ENCODE measurements at regions not wholly inside any gene's neighbourhood (a gene's known extent, or its start where the extent isn't known, plus 50 kb on each side); places are given as distances from the start of the nearest gene placed in this dataset.

DNA sequence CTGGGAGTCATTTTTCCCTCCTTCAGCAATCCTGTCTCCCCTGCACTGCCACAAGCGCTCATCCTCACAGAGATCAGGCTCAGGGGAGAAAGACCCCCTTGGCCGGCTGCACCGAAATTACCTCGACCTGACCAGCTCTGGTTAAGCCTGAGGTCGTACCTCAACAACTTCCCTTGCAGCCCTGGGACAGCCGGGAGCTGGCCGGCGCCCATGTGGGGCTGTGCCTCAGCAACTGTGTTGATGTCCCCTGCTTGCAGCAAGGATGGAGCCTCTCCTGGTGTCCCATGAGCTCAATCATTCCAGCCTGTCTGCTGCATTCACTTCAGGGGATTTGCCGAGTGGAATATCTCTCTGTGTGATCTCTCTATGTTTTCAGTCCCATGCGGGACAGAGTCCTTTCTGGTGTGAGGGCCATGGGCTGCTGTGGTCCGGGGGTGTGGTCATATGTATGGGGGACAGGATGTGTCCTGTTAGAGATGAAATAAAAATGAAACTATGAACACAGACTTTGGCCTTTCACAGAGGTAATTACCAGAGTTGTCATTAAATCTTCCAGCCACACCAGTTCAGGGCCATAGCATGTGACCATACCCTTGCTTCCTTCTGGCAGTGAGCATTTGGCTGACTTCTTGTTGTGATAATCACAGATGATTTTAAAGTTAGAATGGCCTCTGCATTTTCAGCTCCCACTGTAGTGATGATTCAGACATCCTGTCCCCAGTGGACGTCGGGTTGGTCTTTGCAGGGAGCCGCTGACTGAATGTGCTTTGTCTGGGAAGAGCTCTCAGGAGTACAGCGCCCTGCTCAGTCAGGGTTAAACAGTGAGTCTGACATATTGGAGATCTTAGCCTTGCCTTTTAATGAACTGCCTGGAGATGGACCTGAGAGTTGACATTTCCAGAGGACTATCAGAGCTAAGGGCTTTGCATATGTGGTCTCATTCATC lies 405.9 kb downstream of the AACS start:
- intact Hi-C loops (cut with micrococcal nuclease) = no loop called here
- no peak overlapping the region for H3K4me3 ChIP-seq (replicated peaks in 1 of 3; ENCODE audit: insufficient read depth in 1 of 3, low read depth in 1 of 3, low read length in 3 of 3)
- dilution Hi-C loops (cut with MboI; ENCODE audit: extremely low pct_ligation_motif_present, low sequenced_read_pairs) = no loop called here
- FAIRE-seq (no peak), DNase-seq (ENCODE audit: low read depth, low spot score) (no peak)
- no peak overlapping the region for H2AFZ ChIP-seq (ENCODE audit: low read depth, low read length)
- H3K9ac ChIP-seq (replicated peaks; ENCODE audit: extremely low read depth, insufficient read depth, low read length) = no peak overlapping the region
- no peaks in the 10 kb centered on the region for H3K4me1 ChIP-seq (ENCODE audit: control insufficient read depth, extremely low read depth, insufficient read depth, low read length)
- H3K79me2 ChIP-seq (ENCODE audit: control insufficient read depth, insufficient read depth, low read length) = no peaks in the 10 kb centered on the region
- no peaks in the 10 kb centered on the region for H3K27me3 ChIP-seq (ENCODE audit: control insufficient read depth in 2 of 2, insufficient read depth in 2 of 2, low read length in 2 of 2)
- no peak overlapping the region for H3K4me2 ChIP-seq (ENCODE audit: insufficient read depth, low read length)
- BruUV-seq (replicated peaks) = no TSS peak
- H3K9me1 ChIP-seq (replicated peaks; ENCODE audit: control insufficient read depth, extremely low read depth, insufficient read depth, low read length) = no peaks in the 10 kb centered on the region
- ChIA-PET CTCF (no interaction called here), POLR2A (no interaction called here)
- TF ChIP-seq GATA2 (IDR thresholded peaks at IDR 0.05; ENCODE audit: insufficient read depth, insufficient read length, low read depth, low read length) (no peak), JUN (IDR thresholded peaks at IDR 0.05; ENCODE audit: borderline replicate concordance, insufficient read depth, insufficient read length, low read depth) (no peak), POLR2A (IDR thresholded peaks at IDR 0.05; ENCODE audit: low read depth, low read length) (no peak), MYC (IDR thresholded peaks at IDR 0.05; ENCODE audit: low read depth, low read length) (no peak), EZH2 (IDR thresholded peaks at IDR 0.05; ENCODE audit: borderline replicate concordance, low read depth, low read length, severe bottlenecking) (no peak), POLR2AphosphoS5 (IDR thresholded peaks at IDR 0.05; ENCODE audit: insufficient read depth, low read depth, low read length) (no peak)
- TF ChIP-seq, protein P1, sequence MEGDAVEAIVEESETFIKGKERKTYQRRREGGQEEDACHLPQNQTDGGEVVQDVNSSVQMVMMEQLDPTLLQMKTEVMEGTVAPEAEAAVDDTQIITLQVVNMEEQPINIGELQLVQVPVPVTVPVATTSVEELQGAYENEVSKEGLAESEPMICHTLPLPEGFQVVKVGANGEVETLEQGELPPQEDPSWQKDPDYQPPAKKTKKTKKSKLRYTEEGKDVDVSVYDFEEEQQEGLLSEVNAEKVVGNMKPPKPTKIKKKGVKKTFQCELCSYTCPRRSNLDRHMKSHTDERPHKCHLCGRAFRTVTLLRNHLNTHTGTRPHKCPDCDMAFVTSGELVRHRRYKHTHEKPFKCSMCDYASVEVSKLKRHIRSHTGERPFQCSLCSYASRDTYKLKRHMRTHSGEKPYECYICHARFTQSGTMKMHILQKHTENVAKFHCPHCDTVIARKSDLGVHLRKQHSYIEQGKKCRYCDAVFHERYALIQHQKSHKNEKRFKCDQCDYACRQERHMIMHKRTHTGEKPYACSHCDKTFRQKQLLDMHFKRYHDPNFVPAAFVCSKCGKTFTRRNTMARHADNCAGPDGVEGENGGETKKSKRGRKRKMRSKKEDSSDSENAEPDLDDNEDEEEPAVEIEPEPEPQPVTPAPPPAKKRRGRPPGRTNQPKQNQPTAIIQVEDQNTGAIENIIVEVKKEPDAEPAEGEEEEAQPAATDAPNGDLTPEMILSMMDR (IDR thresholded peaks at IDR 0.05; ENCODE audit: extremely low read depth in 1 of 2, insufficient read depth in 1 of 2, low read depth in 1 of 2, low read length in 2 of 2) = no peak
- TF ChIP-seq, protein P2, sequence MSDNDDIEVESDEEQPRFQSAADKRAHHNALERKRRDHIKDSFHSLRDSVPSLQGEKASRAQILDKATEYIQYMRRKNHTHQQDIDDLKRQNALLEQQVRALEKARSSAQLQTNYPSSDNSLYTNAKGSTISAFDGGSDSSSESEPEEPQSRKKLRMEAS (IDR thresholded peaks at IDR 0.05; ENCODE audit: insufficient read depth, insufficient read length) = no peak
- H4K20me1 ChIP-seq (replicated peaks; ENCODE audit: control insufficient read depth, extremely low read depth, insufficient read depth, low read length) = no peaks in the 10 kb centered on the region
- H3K9me3 ChIP-seq (replicated peaks; ENCODE audit: control insufficient read depth, insufficient read depth, low read length) = peaks cover 3% of the 10 kb centered on the region
- no peaks in the 10 kb centered on the region for H3K36me3 ChIP-seq (ENCODE audit: control insufficient read depth in 2 of 2, extremely low read depth in 1 of 2, insufficient read depth in 2 of 2, low read length in 2 of 2)
- no peak overlapping the region for H3K27ac ChIP-seq (ENCODE audit: insufficient read depth, low read depth, low read length)

Data from endothelial cell of umbilical vein (primary cell).